HG02840 (cell line): ENCODE measurements at regions not wholly inside any gene's neighbourhood (a gene's known extent, or its start where the extent isn't known, plus 50 kb on each side); places are given as distances from the start of the nearest gene placed in this dataset.

ENCODE experiments used
- ATAC-seq: cut with Tn5 transposase; IDR thresholded peaks from one replicate; pipeline ENCODE4 v1.9.1; 2021; ENCODE audit warnings: mild to moderate bottlenecking, moderate library complexity, moderate number of reproducible peaks; ENCODE audit not compliant: unreplicated experiment, low FRiP score

DNA sequence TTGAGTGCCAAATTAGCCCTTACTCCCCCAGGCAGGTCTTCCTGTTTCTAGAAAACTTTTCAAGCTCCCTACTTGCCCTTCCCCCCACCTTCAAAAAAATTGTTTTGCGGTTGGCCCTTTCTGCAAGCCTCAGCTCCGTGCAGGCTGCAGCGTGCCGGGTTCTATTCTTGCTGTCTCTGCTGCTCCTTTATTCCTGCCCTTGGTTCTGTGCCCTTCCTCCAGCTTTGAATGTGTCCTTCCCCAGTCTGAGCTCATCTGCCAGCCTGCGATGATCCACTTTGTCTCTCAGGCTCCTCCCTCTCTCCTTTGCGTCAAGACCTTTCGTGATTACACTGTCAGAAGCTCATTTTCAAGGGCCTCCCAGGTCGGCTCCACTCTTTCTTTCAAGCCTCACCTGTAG, 98.6 kb downstream of the IRF2BPL start:
- no peak for ATAC-seq

DNA sequence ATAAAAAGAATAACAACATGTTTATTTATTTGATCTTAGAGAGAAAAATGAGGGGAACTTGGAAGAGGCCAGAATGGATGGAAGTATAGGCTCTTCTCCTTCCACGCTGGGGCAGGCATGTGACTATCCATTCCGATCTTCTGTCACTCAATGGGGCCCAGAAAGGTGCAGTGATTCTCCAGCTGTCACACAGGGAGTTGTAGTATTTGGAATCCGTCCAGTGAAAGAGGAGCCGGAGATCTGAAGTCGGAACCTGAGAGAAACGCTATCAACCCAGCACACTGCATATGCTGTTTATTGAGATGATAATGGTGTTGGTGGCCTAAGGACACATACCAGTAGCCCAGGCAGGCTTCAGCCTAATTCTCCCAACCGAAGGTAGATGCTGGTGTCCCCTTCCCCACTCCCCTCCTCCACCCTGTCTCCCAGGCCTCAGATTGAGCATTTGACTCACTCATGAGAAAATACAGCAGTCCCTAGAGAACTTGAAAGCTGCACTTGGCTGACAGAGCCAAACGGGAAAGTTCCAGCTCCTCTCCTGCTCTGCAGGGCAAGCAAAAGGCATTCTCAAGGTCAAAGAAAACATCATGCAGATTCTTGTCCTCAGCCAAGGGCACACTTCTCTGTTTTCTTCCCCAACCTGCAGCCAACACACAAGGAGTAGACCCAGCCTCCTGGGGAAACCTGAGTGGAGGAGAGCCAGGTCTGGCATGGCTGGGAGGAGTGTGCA, 100.4 kb downstream of the IRF2BPL start:
- no peak for ATAC-seq

DNA sequence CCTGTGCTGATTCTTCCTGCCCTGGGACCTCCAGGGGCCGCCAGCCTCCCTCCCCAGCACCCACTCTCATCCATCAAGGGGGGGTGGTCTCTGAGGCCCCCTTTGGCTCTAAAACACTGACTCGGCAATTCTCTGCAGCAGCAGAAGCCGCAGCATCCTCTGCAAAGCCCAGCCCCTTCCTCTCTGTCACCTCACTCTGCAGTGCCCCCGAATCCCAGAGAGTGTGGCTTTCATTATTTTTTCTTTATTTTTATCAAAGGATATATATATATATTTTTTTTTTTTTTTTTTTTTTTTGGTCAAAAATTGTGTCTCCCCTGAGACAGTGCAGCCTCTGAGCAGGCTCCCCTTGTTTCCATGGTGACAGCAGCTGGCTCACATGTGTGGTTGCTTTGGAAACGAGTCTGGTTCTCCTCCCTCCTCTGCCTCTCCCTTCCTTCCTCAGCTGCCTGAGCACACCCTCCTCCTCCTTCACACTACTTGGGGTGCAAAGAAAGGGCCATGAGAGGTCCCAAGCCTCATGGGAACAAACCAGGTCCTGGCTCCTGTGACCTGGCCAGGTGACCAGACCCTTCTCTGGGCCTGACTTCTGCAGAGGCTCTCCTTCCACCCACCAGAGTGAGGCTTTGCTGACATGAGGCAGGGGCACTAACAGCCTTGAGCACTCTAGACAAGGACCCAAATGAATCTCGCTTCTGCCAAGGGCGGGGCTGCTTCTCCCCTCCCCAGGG, 100.5 kb downstream of the LRRC74A start:
- ATAC-seq, result no peak

DNA sequence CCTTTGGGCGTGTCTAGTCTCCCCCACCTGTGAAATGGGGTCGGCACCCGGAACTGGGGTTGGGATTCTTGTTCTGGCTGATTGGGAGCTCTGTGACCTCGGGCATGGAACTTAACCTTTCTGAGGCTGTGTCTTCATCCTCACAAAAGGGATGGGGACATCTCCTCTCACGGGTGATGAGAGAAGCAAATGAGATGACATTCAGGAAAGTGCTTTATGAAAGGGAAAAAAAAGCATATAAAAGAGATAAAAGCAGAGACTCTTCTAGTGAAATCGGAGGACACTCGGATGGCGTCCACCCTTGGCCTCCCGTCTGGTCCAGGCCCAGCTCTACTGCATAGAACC, 98.9 kb downstream of the LRRC74A start:
- ATAC-seq, result no peak

DNA sequence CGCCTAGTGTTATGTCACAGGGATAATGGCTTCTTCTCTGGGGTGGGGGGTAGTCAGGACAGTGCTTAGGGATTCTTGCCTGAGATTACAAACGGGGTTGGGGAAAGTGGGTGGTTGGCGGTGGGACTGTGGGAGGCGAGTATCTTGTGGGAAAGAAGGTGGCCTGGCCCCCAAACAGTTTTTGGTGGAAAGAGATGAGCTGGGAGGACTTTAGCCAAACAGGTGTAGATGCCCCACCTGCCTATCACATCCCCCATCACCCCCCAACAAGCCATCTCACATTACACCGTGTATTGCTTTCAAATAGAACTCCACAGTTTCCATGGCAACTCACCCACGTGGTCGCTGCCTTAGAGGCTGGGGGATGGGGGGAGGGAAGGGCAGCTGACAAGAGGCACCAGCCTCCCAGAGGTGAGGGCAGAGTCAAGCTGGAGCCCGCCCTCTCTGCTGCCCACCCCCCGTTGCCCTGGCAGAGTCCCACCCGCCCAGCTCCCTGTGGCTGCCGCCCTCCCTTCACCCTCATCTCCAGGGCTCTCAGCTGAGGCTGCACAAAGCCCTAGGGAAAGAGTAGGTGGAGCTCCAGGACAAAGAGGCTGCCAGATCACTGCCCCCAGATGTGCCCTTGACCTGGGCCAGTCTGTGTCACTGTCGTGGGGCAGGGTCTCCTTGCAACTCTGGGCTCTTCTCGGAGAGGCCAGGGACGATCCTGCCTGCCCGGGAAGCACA, 98.3 kb downstream of the LRRC74A start:
- ATAC-seq, result no peak

DNA sequence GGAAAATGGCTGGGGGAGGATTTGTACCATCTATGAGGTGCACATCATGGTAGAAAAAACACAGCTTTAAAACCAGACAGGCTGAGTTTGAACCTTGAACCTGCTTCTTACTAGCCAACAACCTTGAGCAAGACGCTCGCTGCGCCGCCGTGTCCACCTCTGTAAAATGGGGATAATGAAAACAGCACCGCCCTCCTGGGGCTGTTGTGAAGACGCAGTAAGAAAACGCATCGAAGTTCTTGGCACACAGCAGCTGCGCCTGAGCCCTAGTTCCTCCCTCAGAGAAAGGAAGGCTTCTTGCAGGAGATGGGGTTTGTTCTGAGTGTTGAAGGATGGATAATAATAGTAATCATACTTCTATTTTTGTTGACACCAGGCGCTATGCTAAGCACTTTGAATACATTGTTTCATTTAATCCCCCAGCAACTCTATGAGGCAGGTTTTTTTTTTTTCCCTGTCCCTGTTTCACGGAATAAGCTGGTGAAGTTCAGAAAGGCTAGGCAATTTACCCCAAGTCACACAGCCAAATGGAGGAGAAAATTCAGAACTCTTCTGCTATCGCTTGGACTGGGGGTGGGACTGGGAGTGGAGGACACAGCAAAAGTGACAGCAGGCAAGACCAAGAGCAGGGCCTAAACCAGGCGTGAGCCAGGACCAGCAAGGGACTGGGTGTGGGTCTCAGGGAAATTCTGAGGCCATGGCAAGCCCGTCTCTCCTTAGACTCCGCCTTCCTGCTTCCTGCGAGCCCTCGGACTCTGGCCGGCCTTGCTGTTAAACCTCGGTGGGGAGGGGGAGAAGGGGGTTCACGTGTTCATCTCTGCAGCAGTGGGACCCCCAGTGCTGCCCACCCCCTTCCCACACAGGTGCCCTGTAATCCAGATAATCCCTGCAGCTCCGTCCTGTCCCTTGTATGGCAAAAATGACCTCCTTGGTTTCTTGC, 97.5 kb downstream of the LRRC74A start:
- no peak for ATAC-seq

DNA sequence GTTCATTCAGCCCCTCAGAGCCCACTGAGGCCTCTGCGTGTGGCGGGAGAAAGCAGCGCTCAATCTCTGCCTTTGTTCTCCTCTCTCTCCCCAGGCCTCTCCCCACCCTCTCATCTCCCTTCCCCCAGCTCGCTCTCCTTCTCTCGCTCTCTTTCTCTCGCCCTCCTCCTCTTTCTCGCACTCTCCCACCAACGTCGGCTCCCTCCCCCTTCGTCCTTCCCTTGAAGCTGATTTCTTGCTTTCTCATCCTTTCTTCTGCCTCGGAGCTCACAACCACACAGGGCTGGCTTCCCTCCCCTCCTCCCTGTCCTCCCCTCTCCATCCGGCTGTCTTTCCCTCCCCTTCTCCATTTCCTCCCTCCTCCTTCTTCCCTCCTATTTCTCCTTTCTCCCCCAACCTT, 96.4 kb downstream of the LRRC74A start:
- ATAC-seq, result no peak

DNA sequence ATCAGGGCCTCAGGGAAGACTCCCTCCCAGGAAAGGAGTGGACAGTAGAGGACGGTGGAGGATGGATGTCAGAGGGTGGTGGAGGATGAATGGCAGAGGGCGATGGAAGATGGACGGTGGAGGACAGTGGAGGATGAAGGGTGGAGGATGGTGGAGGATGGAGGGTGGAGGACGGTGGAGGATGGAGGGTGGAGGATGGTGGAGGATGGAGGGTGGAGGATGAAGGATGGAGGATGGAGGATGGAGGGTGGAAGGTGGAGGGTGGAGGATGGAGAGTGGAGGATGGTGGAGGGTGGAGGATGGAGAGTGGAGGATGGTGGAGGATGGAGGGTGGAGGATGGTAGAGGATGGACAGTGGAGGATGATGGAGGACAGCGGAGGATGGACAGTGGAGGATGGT, 95.9 kb downstream of the LRRC74A start:
- no peak for ATAC-seq

DNA sequence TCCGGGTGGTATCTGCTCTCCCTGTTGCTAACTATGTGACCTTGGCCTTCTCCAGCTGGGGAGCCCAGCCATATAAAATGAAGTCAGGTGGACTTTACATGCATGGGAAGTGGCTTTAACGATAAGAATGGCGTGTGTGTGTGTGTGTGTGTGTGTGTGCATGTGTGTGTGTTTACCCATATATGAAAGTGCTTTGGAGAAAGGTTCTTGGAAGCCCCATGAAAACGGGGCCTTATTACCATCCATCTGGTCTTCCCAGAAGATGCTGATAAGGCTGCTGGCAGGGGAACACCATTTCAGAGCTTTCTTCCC, 94.8 kb downstream of the LRRC74A start:
- ATAC-seq, result no peak

DNA sequence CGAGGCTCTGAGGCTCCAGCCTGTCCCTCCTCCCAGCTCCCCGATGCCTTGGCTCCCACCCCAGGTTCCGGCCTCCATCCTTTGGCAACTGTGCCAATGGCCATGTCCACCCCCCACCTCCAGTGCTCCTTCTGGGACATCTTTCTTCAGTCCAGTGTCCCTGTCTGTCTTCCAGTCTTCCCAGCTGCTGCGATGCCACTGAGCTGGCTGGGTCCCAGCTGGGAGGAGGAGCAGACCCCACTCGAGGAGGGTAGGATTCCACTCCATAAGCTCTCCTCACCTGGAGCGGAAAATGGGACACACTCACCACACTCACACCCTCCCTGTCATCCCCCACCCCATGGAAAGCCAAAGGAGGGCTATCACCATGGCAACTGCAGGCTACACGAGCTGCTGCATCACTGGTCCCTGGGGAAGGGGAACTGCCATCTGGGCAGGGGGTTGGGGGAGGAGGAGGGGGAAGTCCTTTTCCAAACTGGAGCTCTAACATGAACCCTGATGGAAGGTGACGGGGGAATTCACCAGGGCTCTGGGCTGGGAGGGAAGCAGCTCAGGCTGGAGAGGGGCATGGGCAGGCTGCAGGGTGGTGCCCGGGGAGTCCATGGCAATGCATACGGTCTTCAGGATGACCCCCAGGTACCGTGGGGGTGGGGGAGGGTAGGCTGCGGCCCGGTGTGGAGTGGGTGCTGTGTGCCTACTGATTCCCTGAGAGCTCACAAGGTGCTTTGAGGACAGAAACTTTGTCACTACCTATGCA, 94.3 kb downstream of the LRRC74A start:
- no peak for ATAC-seq

DNA sequence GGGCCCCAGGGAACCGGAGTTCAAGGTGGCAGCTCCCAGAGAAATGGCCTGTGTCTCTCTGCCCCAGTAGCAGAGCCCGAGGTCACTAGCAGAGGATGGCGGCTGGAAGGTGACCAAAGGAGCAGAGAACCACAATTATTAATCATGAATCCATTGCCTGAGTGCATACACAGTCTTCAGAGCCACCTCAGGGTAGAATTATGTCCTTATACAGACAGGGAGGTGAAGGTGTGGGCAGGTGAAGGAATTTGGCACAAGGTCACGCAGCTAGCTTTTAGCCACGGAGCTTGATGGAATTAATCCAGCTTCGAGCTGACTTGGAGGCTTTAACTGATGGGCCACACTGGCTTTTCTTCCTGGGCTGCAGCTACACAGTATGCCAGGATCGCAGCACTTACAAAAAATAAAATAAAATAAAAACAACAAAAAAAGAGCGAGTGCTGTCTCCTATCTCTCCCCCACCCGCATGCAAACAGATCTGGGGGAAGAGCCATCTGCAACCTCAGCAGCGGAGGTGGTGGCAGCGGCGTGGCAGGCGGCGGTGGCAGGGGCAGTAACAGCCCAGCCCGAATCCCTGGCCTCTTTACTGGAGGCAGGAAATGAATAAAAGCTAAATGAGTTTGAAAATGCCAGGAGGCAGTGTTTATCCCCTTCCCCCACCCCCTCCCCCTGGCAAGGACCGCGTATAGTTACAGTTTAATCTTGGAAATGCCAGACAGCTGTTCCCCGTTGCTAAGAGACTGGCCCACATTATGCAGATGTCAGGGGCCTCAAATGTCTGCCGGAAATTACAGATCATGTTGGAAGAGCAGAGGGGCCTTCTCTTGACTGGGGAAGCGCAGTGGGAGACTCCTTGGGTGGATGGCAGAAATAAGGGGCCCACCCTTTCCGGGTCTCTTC, 93.5 kb downstream of the LRRC74A start:
- no peak for ATAC-seq
